HFFc6 (cell line): ENCODE measurements at regions not wholly inside any gene's neighbourhood (a gene's known extent, or its start where the extent isn't known, plus 50 kb on each side); places are given as distances from the start of the nearest gene placed in this dataset.

Source experiments
- DNase-seq: peaks from one replicate; pipeline ENCODE4 v3.0.0-alpha.2; 2018
- H3K27ac Mint-ChIP-seq: 2 replicates; pipeline ENCODE4 v1.8.0; 2020; ENCODE audit warnings: mild to moderate bottlenecking, mixed read lengths
- H3K27me3 Mint-ChIP-seq: 2 replicates; pipeline ENCODE4 v1.8.0; 2021; ENCODE audit warnings: mild to moderate bottlenecking, moderate library complexity, mixed read lengths; ENCODE audit not compliant: insufficient read depth
- H3K36me3 Mint-ChIP-seq: 2 replicates; pipeline ENCODE4 v1.8.0; 2021; ENCODE audit warnings: low read depth, mixed read lengths
- H3K4me1 Mint-ChIP-seq: 2 replicates; pipeline ENCODE4 v1.8.0; 2020; ENCODE audit warnings: low read depth, mixed read lengths
- H3K4me3 Mint-ChIP-seq: 2 replicates; pipeline ENCODE4 v1.8.0; 2020; ENCODE audit warnings: mild to moderate bottlenecking, moderate library complexity, mixed read lengths
- H3K9me3 Mint-ChIP-seq: 2 replicates; pipeline ENCODE4 v1.8.0; 2020; ENCODE audit warnings: mild to moderate bottlenecking, mixed read lengths
- CTCF ChIP-seq: fragments of 200-600 bp; sonication (generic); IDR thresholded peaks from 2 replicates; pipeline ENCODE4 v1.5.0; 2021; ENCODE audit warnings: antibody characterized with exemption, mild to moderate bottlenecking

DNA sequence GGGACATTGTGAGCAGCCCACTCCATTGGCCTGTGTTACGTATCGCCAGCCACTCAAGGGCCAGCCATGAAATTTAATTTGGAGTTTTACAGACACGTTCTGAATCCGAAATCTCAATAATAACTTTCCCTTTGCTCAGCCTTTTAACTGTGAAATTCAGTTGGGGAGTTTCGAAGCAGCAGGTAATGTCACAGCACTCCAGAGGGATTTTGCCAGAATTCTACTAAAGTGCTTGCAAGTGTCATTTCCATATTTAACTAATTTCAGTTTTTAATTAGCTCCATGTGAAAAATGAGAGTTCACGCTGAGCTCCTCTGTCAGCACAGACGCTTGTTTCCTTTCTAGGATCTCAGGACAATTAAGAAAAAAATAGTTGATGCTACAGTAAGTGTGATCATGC lies 267.1 kb upstream of the WWC1 start:
- no peak overlapping the region for H3K4me3 Mint-ChIP-seq
- H3K27ac Mint-ChIP-seq = no peak overlapping the region
- no peak for DNase-seq
- H3K36me3 Mint-ChIP-seq = no peaks in the 10 kb centered on the region
- peaks cover 30% of the 10 kb centered on the region for H3K27me3 Mint-ChIP-seq
- H3K4me1 Mint-ChIP-seq = peaks cover 7% of the 10 kb centered on the region; the same call in 1 of the 2 replicates
- H3K9me3 Mint-ChIP-seq = no peaks in the 10 kb centered on the region
- TF ChIP-seq CTCF = no peak

- TF ChIP-seq CTCF = no peak
- no peak overlapping the region for H3K4me3 Mint-ChIP-seq
- H3K9me3 Mint-ChIP-seq = no peaks in the 10 kb centered on the region
- peaks cover 7% of the 10 kb centered on the region; the same call in 1 of the 2 replicates for H3K4me1 Mint-ChIP-seq
- no peak for DNase-seq
- H3K36me3 Mint-ChIP-seq = no peaks in the 10 kb centered on the region
- H3K27ac Mint-ChIP-seq = no peak overlapping the region
- peaks cover 29% of the 10 kb centered on the region for H3K27me3 Mint-ChIP-seq
Observed at GRCh38 chr5:168027007-168027406, 264.4 kb upstream of the WWC1 start.

GRCh38 chr5:168030912-168031311 lies 260.5 kb upstream of the WWC1 start:
- Mint-ChIP-seq H3K36me3 (no peaks in the 10 kb centered on the region), H3K27ac (no peak overlapping the region), H3K9me3 (no peaks in the 10 kb centered on the region), H3K4me3 (no peak overlapping the region), H3K4me1 (no peaks in the 10 kb centered on the region), H3K27me3 (peaks cover 7% of the 10 kb centered on the region)
- no peak for TF ChIP-seq CTCF
- DNase-seq = no peak

DNA sequence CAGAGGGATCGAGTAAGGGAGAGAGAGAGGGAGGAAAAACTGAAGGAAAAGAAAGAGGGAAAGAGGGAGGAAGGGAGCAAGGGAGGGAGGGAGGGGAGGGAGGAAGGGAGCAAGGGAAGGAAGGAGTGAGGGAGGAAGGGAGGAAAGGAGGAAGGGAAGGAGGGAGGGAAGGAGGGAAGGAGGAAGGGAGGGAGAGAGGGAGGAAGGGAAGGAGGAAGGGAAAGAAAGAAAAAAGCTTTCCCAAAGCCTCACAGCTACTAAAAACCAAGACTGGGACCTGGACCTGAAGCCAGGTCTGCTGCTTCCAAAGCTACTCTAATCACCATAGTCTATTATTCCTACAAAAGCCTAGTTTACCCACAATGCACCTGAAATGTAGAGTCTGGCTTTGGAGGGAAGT lies 259.8 kb upstream of the WWC1 start:
- Mint-ChIP-seq H3K4me3 (no peak overlapping the region), H3K36me3 (no peaks in the 10 kb centered on the region)
- DNase-seq = no peak

DNA sequence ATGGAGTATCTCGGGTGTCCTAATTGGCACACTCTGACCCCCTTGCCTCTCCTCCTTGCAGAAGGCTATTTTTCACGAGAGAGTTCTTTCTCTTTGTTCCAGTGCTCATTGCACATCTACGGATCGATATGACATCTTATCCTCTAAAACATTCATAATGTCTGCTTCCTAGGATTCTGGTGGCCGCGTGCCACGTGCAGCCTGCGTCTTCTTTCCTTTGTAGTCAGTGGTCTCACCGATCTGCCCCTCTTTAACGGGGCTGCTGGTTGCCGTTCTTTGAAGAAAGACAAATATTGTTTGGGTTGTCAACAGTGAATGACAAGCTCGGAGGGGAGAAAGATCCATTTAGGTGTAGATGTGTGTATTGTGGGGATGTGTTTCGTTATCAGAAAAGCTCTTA lies 252.4 kb upstream of the WWC1 start:
- peaks cover 12% of the 10 kb centered on the region for H3K27me3 Mint-ChIP-seq
- no peaks in the 10 kb centered on the region for H3K9me3 Mint-ChIP-seq
- H3K4me1 Mint-ChIP-seq = no peaks in the 10 kb centered on the region

More for the DNA sequence above, 259.8 kb upstream of the WWC1 start:
- no peak for TF ChIP-seq CTCF
- H3K27ac Mint-ChIP-seq = no peak overlapping the region
- peaks cover 5% of the 10 kb centered on the region for H3K27me3 Mint-ChIP-seq
- H3K9me3 Mint-ChIP-seq = no peaks in the 10 kb centered on the region
- H3K4me1 Mint-ChIP-seq = no peaks in the 10 kb centered on the region

More for the DNA sequence above, 252.4 kb upstream of the WWC1 start:
- no peak for TF ChIP-seq CTCF
- DNase-seq = no peak
- Mint-ChIP-seq H3K27ac (no peak overlapping the region), H3K4me3 (no peak overlapping the region), H3K36me3 (no peaks in the 10 kb centered on the region)
